B cell (primary cell): ENCODE measurements at regions not wholly inside any gene's neighbourhood (a gene's known extent, or its start where the extent isn't known, plus 50 kb on each side); places are given as distances from the start of the nearest gene placed in this dataset.

Experiments
- ATAC-seq: fragments of 200-7000 bp; cut with Tn5 transposase; one replicate; pipeline ENCODE4 v1.10.0; 2021; ENCODE audit warnings: low read depth, mild to moderate bottlenecking, moderate number of reproducible peaks, moderate library complexity
- CTCF ChIA-PET: fragments of 350-600 bp; sonication (Branson Sonifier 250); formaldehyde crosslinking; loops from one replicate; lab custom pipeline; 2021; ENCODE audit warnings: antibody characterized with exemption, inconsistent platforms; lab: Charles Lee
- POLR2A ChIA-PET: fragments of 350-600 bp; sonication (Branson Sonifier 250); formaldehyde crosslinking; loops from one replicate; lab custom pipeline; 2021; ENCODE audit warnings: antibody characterized with exemption; lab: Charles Lee
- DNase-seq: peaks from one replicate; pipeline ENCODE4 v3.0.0; 2013
- H2AFZ ChIP-seq: 2 replicates; pipeline ENCODE4 v1.6.1; 2012; ENCODE audit warnings: mild to moderate bottlenecking, low read depth, low read length; ENCODE audit not compliant: insufficient read depth, poor library complexity, severe bottlenecking
- H3K27ac ChIP-seq, 2 donors: 1 replicate in 1 of 2; 2 replicates in 1 of 2; pipeline ENCODE4 v1.5.1; 2012 to 2013; ENCODE audit warnings: low read length in 2 of 2, mild to moderate bottlenecking in 2 of 2, moderate library complexity in 1 of 2
- H3K27me3 ChIP-seq, 4 experiments: fragments of 200-600 bp in 1 of 4; sonication (generic) in 1 of 4; replicated peaks in 1 of 4; 1 replicate in 2 of 4; 2 replicates in 2 of 4; pipeline versions ENCODE4 v1.6.1 to v1.7.0; 2013 to 2016; ENCODE audit warnings: low read length in 3 of 4, mild to moderate bottlenecking in 2 of 4, mixed read lengths in 1 of 4, moderate library complexity in 1 of 4; ENCODE audit not compliant: insufficient read depth in 4 of 4, control insufficient read depth in 3 of 4; ENCODE audit errors: control extremely low read depth in 1 of 4
- H3K36me3 ChIP-seq, 2 experiments: replicated peaks in 1 of 2; 1 replicate in 1 of 2; 2 replicates in 1 of 2; pipeline versions ENCODE4 v1.6.1 to v1.7.1; 2013; ENCODE audit warnings: low read length in 1 of 2; ENCODE audit not compliant: insufficient read depth in 2 of 2, control insufficient read depth in 1 of 2; ENCODE audit errors: control extremely low read depth in 1 of 2, extremely low read depth in 1 of 2
- H3K4me1 ChIP-seq, 2 donors: fragments of 200-600 bp in 1 of 2; sonication (generic) in 1 of 2; 1 replicate in 1 of 2; 2 replicates in 1 of 2; pipeline versions ENCODE4 v1.5.1 to v1.6.1; 2013 to 2017; ENCODE audit warnings: low read length in 2 of 2; ENCODE audit not compliant: control insufficient read depth in 2 of 2, insufficient read depth in 2 of 2
- H3K4me2 ChIP-seq: replicated peaks from 2 replicates; pipeline ENCODE3; 2012; ENCODE audit warnings: mild to moderate bottlenecking, low read depth, low read length; ENCODE audit not compliant: poor library complexity, severe bottlenecking
- H3K4me3 ChIP-seq, 5 experiments: fragments of 200-600 bp in 1 of 5; sonication (generic) in 1 of 5; 1 replicate in 3 of 5; 2 replicates in 2 of 5; pipeline versions ENCODE4 v1.5.1 to v1.7.0; 2011 to 2016; ENCODE audit warnings: low read length in 4 of 5, mild to moderate bottlenecking in 4 of 5, low read depth in 2 of 5, control low read depth in 1 of 5, moderate library complexity in 1 of 5; ENCODE audit not compliant: insufficient read depth in 1 of 5; ENCODE audit errors: control extremely low read depth in 1 of 5, extremely low read depth in 1 of 5
- H3K79me2 ChIP-seq: fragments of 200-600 bp; sonication (generic); one replicate; pipeline ENCODE4 v1.6.0; 2016; ENCODE audit warnings: low read length; ENCODE audit not compliant: control insufficient read depth, insufficient read depth
- H3K9ac ChIP-seq: fragments of 200-600 bp; sonication (generic); 2 replicates; pipeline ENCODE4 v1.6.1; 2017; ENCODE audit warnings: mild to moderate bottlenecking, low read length, moderate library complexity
- H3K9me3 ChIP-seq, 3 donors: one replicate each; pipeline versions ENCODE4 v1.6.1 to v1.7.1; 2013; ENCODE audit warnings: low read length in 2 of 3; ENCODE audit not compliant: control insufficient read depth in 2 of 3, insufficient read depth in 1 of 3; ENCODE audit errors: control extremely low read depth in 1 of 3
- H4K20me1 ChIP-seq: 2 replicates; pipeline ENCODE4 v1.6.0; 2012; ENCODE audit warnings: mild to moderate bottlenecking, low read length; ENCODE audit not compliant: insufficient read depth, control insufficient read depth, poor library complexity, severe bottlenecking
- H3K27ac Mint-ChIP-seq: one replicate; pipeline ENCODE4 v1.8.0; 2021; ENCODE audit warnings: mixed read lengths
- H3K27me3 Mint-ChIP-seq: one replicate; pipeline ENCODE4 v1.8.0; 2021; ENCODE audit warnings: mixed read lengths
- H3K4me1 Mint-ChIP-seq: one replicate; pipeline ENCODE4 v1.8.0; 2021; ENCODE audit warnings: mixed read lengths
- H3K4me3 Mint-ChIP-seq: one replicate; pipeline ENCODE4 v1.8.0; 2021; ENCODE audit warnings: mixed read lengths
- H3K9me3 Mint-ChIP-seq: one replicate; pipeline ENCODE4 v1.8.0; 2022; ENCODE audit warnings: mixed read lengths; ENCODE audit not compliant: insufficient read depth
- EZH2 ChIP-seq: IDR thresholded peaks from 2 replicates; pipeline ENCODE4 v1.6.1; 2012; ENCODE audit warnings: borderline replicate concordance, low read depth, mild to moderate bottlenecking, moderate library complexity, low read length; ENCODE audit not compliant: insufficient read depth, poor library complexity, severe bottlenecking
- WGBS: methylation state at CpG from one replicate; pipeline ENCODE4 v1.1.5; 2013; ENCODE audit warnings: missing lambda C conversion rate; ENCODE audit not compliant: insufficient coverage; 5-methylcytosine and 5-hydroxymethylcytosine counted together
- intact Hi-C: fragments of 100-400 bp; cut with micrococcal nuclease; formaldehyde crosslinking; loops from one replicate; pipeline ENCODE4 v1.10.0; 2022
- TF ChIP-seq, protein P1 (sequence below): fragments of 200-600 bp; IDR thresholded peaks from one replicate; pipeline ENCODE4 v1.8.0; 2022; ENCODE audit warnings: antibody characterized with exemption, mild to moderate bottlenecking

DNA sequence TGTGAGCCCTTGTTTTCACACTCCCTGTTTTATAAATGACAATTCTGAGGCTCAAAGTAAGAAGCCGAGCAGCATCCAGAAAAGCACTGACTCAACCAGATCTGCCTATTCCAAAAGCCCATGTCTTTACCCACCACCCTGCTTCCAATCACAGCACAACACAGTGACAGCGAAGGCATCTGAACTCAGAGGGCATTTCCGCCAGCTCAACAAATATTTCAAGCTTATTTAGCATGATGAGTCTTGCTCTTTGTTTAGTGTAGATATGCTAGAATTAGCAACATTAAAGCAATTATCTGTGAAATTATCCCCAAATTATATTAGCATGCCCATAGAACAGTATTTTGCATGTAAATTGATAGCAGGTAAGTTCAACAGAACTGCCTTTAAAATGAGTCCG lies 359.1 kb upstream of the RAB6C start:
- ChIA-PET POLR2A (no interaction called here), CTCF (no interaction called here)
- H3K4me3 ChIP-seq = no peak overlapping the region
- H3K4me2 ChIP-seq = no peak overlapping the region
- Mint-ChIP-seq H3K27ac (no peak overlapping the region), H3K4me1 (no peaks in the 10 kb centered on the region), H3K9me3 (no peaks in the 10 kb centered on the region), H3K27me3 (peaks cover 7% of the 10 kb centered on the region), H3K4me3 (no peak overlapping the region)
- H4K20me1 ChIP-seq = no peaks in the 10 kb centered on the region
- no peaks in the 10 kb centered on the region for H3K4me1 ChIP-seq
- DNase-seq (no peak), ATAC-seq (no peak)
- H3K9me3 ChIP-seq = no peaks in the 10 kb centered on the region
- WGBS = 90% methylated on average over 1 of the region's 4 CpGs
- H3K27me3 ChIP-seq = no peaks in the 10 kb centered on the region
- H3K9ac ChIP-seq = no peak overlapping the region
- intact Hi-C loops = no loop called here
- H2AFZ ChIP-seq = no peak overlapping the region
- H3K36me3 ChIP-seq = no peaks in the 10 kb centered on the region
- H3K79me2 ChIP-seq = no peaks in the 10 kb centered on the region
- TF ChIP-seq EZH2 = no peak
- TF ChIP-seq, protein P1, sequence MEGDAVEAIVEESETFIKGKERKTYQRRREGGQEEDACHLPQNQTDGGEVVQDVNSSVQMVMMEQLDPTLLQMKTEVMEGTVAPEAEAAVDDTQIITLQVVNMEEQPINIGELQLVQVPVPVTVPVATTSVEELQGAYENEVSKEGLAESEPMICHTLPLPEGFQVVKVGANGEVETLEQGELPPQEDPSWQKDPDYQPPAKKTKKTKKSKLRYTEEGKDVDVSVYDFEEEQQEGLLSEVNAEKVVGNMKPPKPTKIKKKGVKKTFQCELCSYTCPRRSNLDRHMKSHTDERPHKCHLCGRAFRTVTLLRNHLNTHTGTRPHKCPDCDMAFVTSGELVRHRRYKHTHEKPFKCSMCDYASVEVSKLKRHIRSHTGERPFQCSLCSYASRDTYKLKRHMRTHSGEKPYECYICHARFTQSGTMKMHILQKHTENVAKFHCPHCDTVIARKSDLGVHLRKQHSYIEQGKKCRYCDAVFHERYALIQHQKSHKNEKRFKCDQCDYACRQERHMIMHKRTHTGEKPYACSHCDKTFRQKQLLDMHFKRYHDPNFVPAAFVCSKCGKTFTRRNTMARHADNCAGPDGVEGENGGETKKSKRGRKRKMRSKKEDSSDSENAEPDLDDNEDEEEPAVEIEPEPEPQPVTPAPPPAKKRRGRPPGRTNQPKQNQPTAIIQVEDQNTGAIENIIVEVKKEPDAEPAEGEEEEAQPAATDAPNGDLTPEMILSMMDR = no peak
- no peak overlapping the region for H3K27ac ChIP-seq

DNA sequence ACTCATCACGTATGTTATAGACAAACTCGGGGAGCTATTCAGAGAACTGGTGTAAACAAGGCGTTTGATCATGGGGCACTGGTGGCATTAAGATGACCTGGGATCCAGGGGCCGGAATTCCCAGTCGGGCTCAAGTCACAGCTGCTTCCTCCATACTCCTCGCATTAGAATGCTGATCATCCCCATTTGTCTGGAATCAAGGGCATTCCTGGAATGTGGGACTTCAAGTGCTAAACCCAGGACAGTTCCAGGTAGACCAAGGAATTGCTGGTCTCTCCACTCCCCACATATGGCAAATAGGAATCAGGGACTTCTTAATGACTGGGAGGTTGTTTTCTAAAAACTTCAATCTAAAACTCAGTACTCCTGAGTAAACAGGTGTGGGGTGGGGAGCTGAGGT lies 355.7 kb upstream of the RAB6C start:
- Mint-ChIP-seq H3K27ac (no peak overlapping the region), H3K4me1 (no peaks in the 10 kb centered on the region), H3K4me3 (no peak overlapping the region), H3K9me3 (no peaks in the 10 kb centered on the region), H3K27me3 (no peaks in the 10 kb centered on the region)
- intact Hi-C loops = no loop called here
- H3K27me3 ChIP-seq = no peaks in the 10 kb centered on the region
- CTCF ChIA-PET = no interaction called here
- POLR2A ChIA-PET = no interaction called here
- ATAC-seq = no peak
- H3K27ac ChIP-seq = no peak overlapping the region
- H3K4me1 ChIP-seq = no peaks in the 10 kb centered on the region
- WGBS = 96% methylated on average over 6 of the region's 6 CpGs
- no peaks in the 10 kb centered on the region for H4K20me1 ChIP-seq
- H3K4me3 ChIP-seq = no peak overlapping the region
- DNase-seq = no peak
- peaks cover 0 to 2% (median 0%) of the 10 kb centered on the region in 3 donors for H3K9me3 ChIP-seq
- no peak overlapping the region for H3K9ac ChIP-seq
- no peak for TF ChIP-seq EZH2
- TF ChIP-seq, protein P1 = no peak
- H2AFZ ChIP-seq = no peak overlapping the region
- no peaks in the 10 kb centered on the region for H3K36me3 ChIP-seq
- H3K4me2 ChIP-seq = no peak overlapping the region
- H3K79me2 ChIP-seq = no peaks in the 10 kb centered on the region
